GM23338 (cell line): ENCODE measurements at regions not wholly inside any gene's neighbourhood (a gene's known extent, or its start where the extent isn't known, plus 50 kb on each side); places are given as distances from the start of the nearest gene placed in this dataset.

Source experiments
- CREB1 ChIP-seq: fragments of 250-450 bp; sonication (Bioruptor Pico); IDR thresholded peaks from 2 replicates; pipeline ENCODE4 v1.5.0; 2020; ENCODE audit warnings: low read depth, mild to moderate bottlenecking, moderate library complexity
- EZH2 ChIP-seq: fragments of 200-600 bp; sonication (generic); IDR thresholded peaks from one replicate; pipeline ENCODE4 v1.8.0; 2017; ENCODE audit warnings: antibody characterized with exemption, mild to moderate bottlenecking, low read depth; ENCODE audit not compliant: unreplicated experiment
- EZH2phosphoT487 ChIP-seq: fragments of 200-600 bp; sonication (generic); IDR thresholded peaks from one replicate; pipeline ENCODE4 v1.8.1; 2018; ENCODE audit warnings: antibody characterized with exemption; ENCODE audit not compliant: unreplicated experiment
- JUNB ChIP-seq: IDR thresholded peaks from one replicate; pipeline ENCODE4 v1.6.1; 2016; ENCODE audit warnings: antibody characterized with exemption; ENCODE audit not compliant: unreplicated experiment
- NANOG ChIP-seq: IDR thresholded peaks from 2 replicates; pipeline ENCODE4 v1.6.1; 2016; ENCODE audit warnings: antibody characterized with exemption, borderline replicate concordance
- POLR2AphosphoS5 ChIP-seq: IDR thresholded peaks from 2 replicates; pipeline ENCODE4 v1.6.1; 2016; ENCODE audit warnings: antibody characterized with exemption, low read depth
- STAT1 ChIP-seq: IDR thresholded peaks from one replicate; pipeline ENCODE4 v1.6.1; 2016; ENCODE audit warnings: antibody characterized with exemption; ENCODE audit not compliant: unreplicated experiment
- ZNF114 ChIP-seq: fragments of 250-450 bp; sonication (Bioruptor Pico); IDR thresholded peaks from 2 replicates; pipeline ENCODE4 v1.5.0; 2020; ENCODE audit warnings: mild to moderate bottlenecking, moderate library complexity
- TF ChIP-seq, protein P1 (sequence below), 2 experiments: fragments of 200-600 bp in 1 of 2; sonication (generic) in 1 of 2; conservative IDR thresholded peaks; 2 replicates each; pipeline versions ENCODE4 v1.5.1 to v1.6.1; 2016 to 2017; ENCODE audit warnings: antibody characterized with exemption in 2 of 2, low read depth in 2 of 2, mild to moderate bottlenecking in 2 of 2, moderate library complexity in 1 of 2
- TF ChIP-seq, protein P2 (sequence below): IDR thresholded peaks from one replicate; pipeline ENCODE4 v1.6.1; 2018; ENCODE audit warnings: antibody characterized with exemption; ENCODE audit not compliant: unreplicated experiment
- TF ChIP-seq, protein P3 (sequence below): IDR thresholded peaks from 2 replicates; pipeline ENCODE4 v1.6.1; 2016; ENCODE audit warnings: antibody characterized with exemption

DNA sequence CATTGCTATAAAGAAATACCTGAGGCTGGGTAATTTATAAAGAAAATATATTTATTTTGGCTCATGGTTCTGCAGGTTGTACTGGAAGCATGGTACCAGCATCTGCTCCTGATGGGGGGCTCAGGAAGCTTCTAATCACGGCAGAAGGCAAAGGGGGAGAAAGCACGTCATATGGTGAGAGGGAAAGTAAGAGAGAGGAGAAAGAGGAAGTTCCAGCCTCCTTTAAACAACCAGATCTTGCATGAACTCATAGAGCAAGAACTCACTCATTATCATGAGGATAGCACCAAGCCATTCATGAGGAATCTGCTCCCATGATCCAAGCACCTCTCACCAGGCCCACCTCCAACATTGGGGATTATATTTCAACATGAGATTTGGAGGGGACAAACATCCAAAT, 125.0 kb upstream of the GRPR start:
- TF ChIP-seq STAT1 = no peak
- TF ChIP-seq CREB1 (CRISPR knock-in tag) = no peak
- TF ChIP-seq, protein P1, sequence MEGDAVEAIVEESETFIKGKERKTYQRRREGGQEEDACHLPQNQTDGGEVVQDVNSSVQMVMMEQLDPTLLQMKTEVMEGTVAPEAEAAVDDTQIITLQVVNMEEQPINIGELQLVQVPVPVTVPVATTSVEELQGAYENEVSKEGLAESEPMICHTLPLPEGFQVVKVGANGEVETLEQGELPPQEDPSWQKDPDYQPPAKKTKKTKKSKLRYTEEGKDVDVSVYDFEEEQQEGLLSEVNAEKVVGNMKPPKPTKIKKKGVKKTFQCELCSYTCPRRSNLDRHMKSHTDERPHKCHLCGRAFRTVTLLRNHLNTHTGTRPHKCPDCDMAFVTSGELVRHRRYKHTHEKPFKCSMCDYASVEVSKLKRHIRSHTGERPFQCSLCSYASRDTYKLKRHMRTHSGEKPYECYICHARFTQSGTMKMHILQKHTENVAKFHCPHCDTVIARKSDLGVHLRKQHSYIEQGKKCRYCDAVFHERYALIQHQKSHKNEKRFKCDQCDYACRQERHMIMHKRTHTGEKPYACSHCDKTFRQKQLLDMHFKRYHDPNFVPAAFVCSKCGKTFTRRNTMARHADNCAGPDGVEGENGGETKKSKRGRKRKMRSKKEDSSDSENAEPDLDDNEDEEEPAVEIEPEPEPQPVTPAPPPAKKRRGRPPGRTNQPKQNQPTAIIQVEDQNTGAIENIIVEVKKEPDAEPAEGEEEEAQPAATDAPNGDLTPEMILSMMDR (conservative IDR thresholded peaks at IDR 0.05; ENCODE audit: low read depth in 2 of 2) = no peak
- TF ChIP-seq JUNB = no peak
- TF ChIP-seq POLR2AphosphoS5 = no peak
- TF ChIP-seq, protein P2, sequence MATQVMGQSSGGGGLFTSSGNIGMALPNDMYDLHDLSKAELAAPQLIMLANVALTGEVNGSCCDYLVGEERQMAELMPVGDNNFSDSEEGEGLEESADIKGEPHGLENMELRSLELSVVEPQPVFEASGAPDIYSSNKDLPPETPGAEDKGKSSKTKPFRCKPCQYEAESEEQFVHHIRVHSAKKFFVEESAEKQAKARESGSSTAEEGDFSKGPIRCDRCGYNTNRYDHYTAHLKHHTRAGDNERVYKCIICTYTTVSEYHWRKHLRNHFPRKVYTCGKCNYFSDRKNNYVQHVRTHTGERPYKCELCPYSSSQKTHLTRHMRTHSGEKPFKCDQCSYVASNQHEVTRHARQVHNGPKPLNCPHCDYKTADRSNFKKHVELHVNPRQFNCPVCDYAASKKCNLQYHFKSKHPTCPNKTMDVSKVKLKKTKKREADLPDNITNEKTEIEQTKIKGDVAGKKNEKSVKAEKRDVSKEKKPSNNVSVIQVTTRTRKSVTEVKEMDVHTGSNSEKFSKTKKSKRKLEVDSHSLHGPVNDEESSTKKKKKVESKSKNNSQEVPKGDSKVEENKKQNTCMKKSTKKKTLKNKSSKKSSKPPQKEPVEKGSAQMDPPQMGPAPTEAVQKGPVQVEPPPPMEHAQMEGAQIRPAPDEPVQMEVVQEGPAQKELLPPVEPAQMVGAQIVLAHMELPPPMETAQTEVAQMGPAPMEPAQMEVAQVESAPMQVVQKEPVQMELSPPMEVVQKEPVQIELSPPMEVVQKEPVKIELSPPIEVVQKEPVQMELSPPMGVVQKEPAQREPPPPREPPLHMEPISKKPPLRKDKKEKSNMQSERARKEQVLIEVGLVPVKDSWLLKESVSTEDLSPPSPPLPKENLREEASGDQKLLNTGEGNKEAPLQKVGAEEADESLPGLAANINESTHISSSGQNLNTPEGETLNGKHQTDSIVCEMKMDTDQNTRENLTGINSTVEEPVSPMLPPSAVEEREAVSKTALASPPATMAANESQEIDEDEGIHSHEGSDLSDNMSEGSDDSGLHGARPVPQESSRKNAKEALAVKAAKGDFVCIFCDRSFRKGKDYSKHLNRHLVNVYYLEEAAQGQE = no peak
- TF ChIP-seq EZH2phosphoT487 = no peak
- no peak for TF ChIP-seq EZH2
- no peak for TF ChIP-seq ZNF114 (CRISPR knock-in tag)
- TF ChIP-seq, protein P3, sequence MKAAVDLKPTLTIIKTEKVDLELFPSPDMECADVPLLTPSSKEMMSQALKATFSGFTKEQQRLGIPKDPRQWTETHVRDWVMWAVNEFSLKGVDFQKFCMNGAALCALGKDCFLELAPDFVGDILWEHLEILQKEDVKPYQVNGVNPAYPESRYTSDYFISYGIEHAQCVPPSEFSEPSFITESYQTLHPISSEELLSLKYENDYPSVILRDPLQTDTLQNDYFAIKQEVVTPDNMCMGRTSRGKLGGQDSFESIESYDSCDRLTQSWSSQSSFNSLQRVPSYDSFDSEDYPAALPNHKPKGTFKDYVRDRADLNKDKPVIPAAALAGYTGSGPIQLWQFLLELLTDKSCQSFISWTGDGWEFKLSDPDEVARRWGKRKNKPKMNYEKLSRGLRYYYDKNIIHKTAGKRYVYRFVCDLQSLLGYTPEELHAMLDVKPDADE = no peak
- no peak for TF ChIP-seq NANOG
